ENCODE measurements at regions not wholly inside any gene's neighbourhood (a gene's known extent, or its start where the extent isn't known, plus 50 kb on each side); places are given as distances from the start of the nearest gene placed in this dataset.

- DNase-seq (no peak), ATAC-seq (ENCODE audit: insufficient read depth, low FRiP score) (no peak)
- H3K36me3 ChIP-seq (ENCODE audit: control insufficient read depth in 4 of 4, insufficient read depth in 4 of 4, low read length in 4 of 4) = no peaks in the 10 kb centered on the region
- H3K27me3 ChIP-seq (ENCODE audit: control insufficient read depth in 3 of 3, insufficient read depth in 3 of 3, low read length in 2 of 3) = no peaks in the 10 kb centered on the region
- peaks cover 0 to 3% (median 0%) of the 10 kb centered on the region in 4 donors for H3K9me3 ChIP-seq (ENCODE audit: control insufficient read depth in 4 of 4, insufficient read depth in 3 of 4, low read length in 3 of 4)
- no peak for TF ChIP-seq CTCF (IDR thresholded peaks at IDR 0.05; ENCODE audit: control extremely low read depth, extremely low read depth)
- no peak overlapping the region for H3K9ac ChIP-seq (ENCODE audit: insufficient read depth in 1 of 2, low read length in 2 of 2)
- no peak overlapping the region for H3K27ac ChIP-seq (ENCODE audit: low read depth in 1 of 2, low read length in 1 of 2)
- H3K4me1 ChIP-seq (ENCODE audit: control insufficient read depth in 5 of 5, insufficient read depth in 5 of 5, low read length in 5 of 5) = no peaks in the 10 kb centered on the region
- H3K4me3 ChIP-seq = no peak overlapping the region
These were observed 540.8 kb downstream of the SI start for GRCh38 chr3:164537485-164537884.

GRCh38 chr3:164533275-164533674 is 545.0 kb downstream of the SI start:
- no peak for ATAC-seq (ENCODE audit: insufficient read depth, low FRiP score)
- Histone ChIP-seq H3K4me1 (ENCODE audit: control insufficient read depth in 5 of 5, insufficient read depth in 5 of 5, low read length in 5 of 5) (no peaks in the 10 kb centered on the region), H3K27ac (ENCODE audit: low read depth in 1 of 2, low read length in 1 of 2) (no peak overlapping the region), H3K9me3 (ENCODE audit: control insufficient read depth in 4 of 4, insufficient read depth in 3 of 4, low read length in 3 of 4) (no peaks in the 10 kb centered on the region), H3K27me3 (ENCODE audit: control insufficient read depth in 3 of 3, insufficient read depth in 3 of 3, low read length in 2 of 3) (no peaks in the 10 kb centered on the region), H3K36me3 (ENCODE audit: control insufficient read depth in 4 of 4, insufficient read depth in 4 of 4, low read length in 4 of 4) (no peaks in the 10 kb centered on the region), H3K9ac (ENCODE audit: insufficient read depth in 1 of 2, low read length in 2 of 2) (no peak overlapping the region), H3K4me3 (no peak overlapping the region)
- DNase-seq = no peak
- WGBS, 2 donors = 68 to 69% methylated on average over 3 of the region's 3 CpGs
- TF ChIP-seq CTCF (IDR thresholded peaks at IDR 0.05; ENCODE audit: control extremely low read depth, extremely low read depth) = no peak

- Histone ChIP-seq H3K36me3 (ENCODE audit: control insufficient read depth in 4 of 4, insufficient read depth in 4 of 4, low read length in 4 of 4) (no peaks in the 10 kb centered on the region), H3K4me1 (ENCODE audit: control insufficient read depth in 5 of 5, insufficient read depth in 5 of 5, low read length in 5 of 5) (no peaks in the 10 kb centered on the region), H3K27me3 (ENCODE audit: control insufficient read depth in 3 of 3, insufficient read depth in 3 of 3, low read length in 2 of 3) (no peaks in the 10 kb centered on the region), H3K9ac (ENCODE audit: insufficient read depth in 1 of 2, low read length in 2 of 2) (no peak overlapping the region), H3K9me3 (ENCODE audit: control insufficient read depth in 4 of 4, insufficient read depth in 3 of 4, low read length in 3 of 4) (peaks cover 0 to 12% (median 0%) of the 10 kb centered on the region in 4 donors), H3K27ac (ENCODE audit: low read depth in 1 of 2, low read length in 1 of 2) (no peak overlapping the region), H3K4me3 (no peak overlapping the region)
- DNase-seq (no peak), ATAC-seq (ENCODE audit: insufficient read depth, low FRiP score) (no peak)
- no peak for TF ChIP-seq CTCF (IDR thresholded peaks at IDR 0.05; ENCODE audit: control extremely low read depth, extremely low read depth)
- 75 to 81% methylated on average over 2 of the region's 2 CpGs for WGBS, 2 donors
These were observed 552.0 kb downstream of the SI start for GRCh38 chr3:164526250-164526649.

- Histone ChIP-seq H3K27me3 (ENCODE audit: control insufficient read depth in 3 of 3, insufficient read depth in 3 of 3, low read length in 2 of 3) (no peaks in the 10 kb centered on the region), H3K4me1 (ENCODE audit: control insufficient read depth in 5 of 5, insufficient read depth in 5 of 5, low read length in 5 of 5) (no peaks in the 10 kb centered on the region), H3K4me3 (no peak overlapping the region), H3K9ac (ENCODE audit: insufficient read depth in 1 of 2, low read length in 2 of 2) (no peak overlapping the region), H3K9me3 (ENCODE audit: control insufficient read depth in 4 of 4, insufficient read depth in 3 of 4, low read length in 3 of 4) (peaks cover 0 to 18% (median 1%) of the 10 kb centered on the region in 4 donors), H3K27ac (ENCODE audit: low read depth in 1 of 2, low read length in 1 of 2) (no peak overlapping the region), H3K36me3 (ENCODE audit: control insufficient read depth in 4 of 4, insufficient read depth in 4 of 4, low read length in 4 of 4) (no peaks in the 10 kb centered on the region)
- TF ChIP-seq CTCF (IDR thresholded peaks at IDR 0.05; ENCODE audit: control extremely low read depth, extremely low read depth) = no peak
- no peak for DNase-seq
- no peak for ATAC-seq (ENCODE audit: insufficient read depth, low FRiP score)
These were observed 554.1 kb downstream of the SI start for GRCh38 chr3:164524201-164524600.

Data from lung (tissue), 11 donors.